ENCODE measurements at regions not wholly inside any gene's neighbourhood (a gene's known extent, or its start where the extent isn't known, plus 50 kb on each side); places are given as distances from the start of the nearest gene placed in this dataset.

GRCh38 chr4:176438401-176438800, 118.6 kb downstream of the SPCS3 start:
- Histone ChIP-seq H3K23me2 (ENCODE audit: insufficient read length, low read depth, low read length, poor library complexity, severe bottlenecking) (no peaks in the 10 kb centered on the region), H3K14ac (ENCODE audit: insufficient read depth, low read length) (no peak overlapping the region), H3K4me2 (ENCODE audit: insufficient read depth, insufficient read length, low read length) (no peak overlapping the region), H3K27me3 (ENCODE audit: insufficient read depth, low read length) (no peaks in the 10 kb centered on the region), H3K18ac (ENCODE audit: insufficient read length, low read depth, low read length) (no peak overlapping the region), H3T11ph (ENCODE audit: low read length) (no peak overlapping the region), H4K8ac (replicated peaks; ENCODE audit: insufficient read length, low read depth, low read length) (no peak overlapping the region), H3K79me2 (ENCODE audit: insufficient read depth, low read length) (no peaks in the 10 kb centered on the region), H2BK12ac (ENCODE audit: insufficient read length, low read depth, low read length) (no peak overlapping the region), H4K91ac (ENCODE audit: insufficient read length, low read depth, low read length) (no peak overlapping the region), H2BK15ac (ENCODE audit: low read depth, low read length) (no peak overlapping the region), H3K4ac (ENCODE audit: low read depth, low read length) (no peak overlapping the region), H3K79me1 (ENCODE audit: insufficient read depth, low read depth, low read length, poor library complexity, severe bottlenecking) (no peaks in the 10 kb centered on the region), H2BK5ac (ENCODE audit: insufficient read length, low read length) (no peak overlapping the region), H2BK120ac (ENCODE audit: low read depth, low read length, poor library complexity, severe bottlenecking) (no peak overlapping the region), H3K27ac (ENCODE audit: insufficient read length, low read depth, low read length) (no peak overlapping the region), H3K23ac (ENCODE audit: insufficient read length, low read depth, low read length) (no peak overlapping the region), H3K56ac (ENCODE audit: insufficient read length, low read depth, low read length) (no peak overlapping the region), H2AFZ (ENCODE audit: low read length) (no peak overlapping the region), H2BK20ac (ENCODE audit: low read depth, low read length, poor library complexity, severe bottlenecking) (no peak overlapping the region), H4K20me1 (ENCODE audit: control insufficient read depth, insufficient read depth, insufficient read length) (no peaks in the 10 kb centered on the region), H2AK5ac (ENCODE audit: insufficient read length, low read length) (no peak overlapping the region), H4K5ac (ENCODE audit: insufficient read length, low read depth, low read length) (no peak overlapping the region), H3K9me3 (ENCODE audit: control insufficient read depth, low read depth, low read length) (no peaks in the 10 kb centered on the region), H3K9ac (ENCODE audit: extremely low read depth, insufficient read length, low read length) (no peak overlapping the region), H3K4me1 (ENCODE audit: insufficient read depth, low read length) (no peaks in the 10 kb centered on the region)
- no peak for DNase-seq
- WGBS (ENCODE audit: extremely low coverage, insufficient read length, low lambda C conversion rate) = no CpG with 5 or more reads among the region's 2 CpGs
- Mint-ChIP-seq H3K4me3 (no peak overlapping the region), H3K27ac (no peak overlapping the region), H3K9me3 (no peaks in the 10 kb centered on the region), H3K27me3 (ENCODE audit: low read depth) (no peaks in the 10 kb centered on the region), H3K4me1 (no peaks in the 10 kb centered on the region), H3K36me3 (ENCODE audit: insufficient read depth in 1 of 3, low read depth in 3 of 3) (no peaks in the 10 kb centered on the region)
- TF ChIP-seq CTCF (conservative IDR thresholded peaks at IDR 0.05) = no peak
